Neural cell (in vitro differentiated cells): ENCODE measurements at regions not wholly inside any gene's neighbourhood (a gene's known extent, or its start where the extent isn't known, plus 50 kb on each side); places are given as distances from the start of the nearest gene placed in this dataset.

Source experiments
- CTCF ChIP-seq: fragments of 450-650 bp; IDR thresholded peaks from 2 replicates; pipeline ENCODE4 v1.5.1; 2014; ENCODE audit warnings: antibody characterized with exemption, mild to moderate bottlenecking, moderate library complexity; ENCODE audit not compliant: poor library complexity, severe bottlenecking
- EP300 ChIP-seq: fragments of 450-650 bp; conservative IDR thresholded peaks from 2 replicates; pipeline ENCODE4 v1.6.1; 2014; ENCODE audit warnings: antibody characterized with exemption, mild to moderate bottlenecking, moderate library complexity; ENCODE audit not compliant: poor library complexity, severe bottlenecking
- EZH2 ChIP-seq: fragments of 200-600, 300-800 bp; shearing (Covaris generic), sonication (generic); IDR thresholded peaks from 2 replicates; pipeline ENCODE4 v1.6.1; 2014; ENCODE audit warnings: antibody characterized with exemption, low read length, borderline replicate concordance, mild to moderate bottlenecking; ENCODE audit not compliant: insufficient read depth, poor library complexity, severe bottlenecking
- POLR2AphosphoS5 ChIP-seq: IDR thresholded peaks from 2 replicates; pipeline ENCODE4 v1.6.1; 2012
- RAD21 ChIP-seq: fragments of 450-650 bp; conservative IDR thresholded peaks from 2 replicates; pipeline ENCODE4 v1.6.1; 2014; ENCODE audit warnings: antibody characterized with exemption, mild to moderate bottlenecking, moderate library complexity
- REST ChIP-seq: IDR thresholded peaks from 2 replicates; pipeline ENCODE4 v1.6.1; 2012; ENCODE audit warnings: borderline replicate concordance
- TAF1 ChIP-seq: IDR thresholded peaks from 2 replicates; pipeline ENCODE4 v1.6.1; 2012; ENCODE audit warnings: low read depth

GRCh38 chr20:53656293-53657202 lies 62.9 kb upstream of the ZNF217 start:
- TF ChIP-seq CTCF, result no peak
- no peak for TF ChIP-seq EP300
- no peak for TF ChIP-seq TAF1
- TF ChIP-seq POLR2AphosphoS5, result no peak
- TF ChIP-seq EZH2, result no peak
- TF ChIP-seq RAD21, result no peak
- TF ChIP-seq REST, result no peak
